ENCODE measurements at regions not wholly inside any gene's neighbourhood (a gene's known extent, or its start where the extent isn't known, plus 50 kb on each side); places are given as distances from the start of the nearest gene placed in this dataset.

GRCh38 chr4:58871509-58871908 is 1761.3 kb upstream of the IGFBP7 start:
- POLR2A ChIA-PET = no interaction called here
- Mint-ChIP-seq H3K9me3 (peaks cover 3% of the 10 kb centered on the region), H3K36me3 (ENCODE audit: low read depth) (no peaks in the 10 kb centered on the region), H3K4me3 (no peak overlapping the region), H3K27me3 (no peaks in the 10 kb centered on the region), H3K27ac (no peak overlapping the region), H3K4me1 (ENCODE audit: low read depth) (no peaks in the 10 kb centered on the region)
- Histone ChIP-seq H3K27me3 (ENCODE audit: control insufficient read depth in 1 of 2, insufficient read depth in 2 of 2, low read length in 2 of 2) (no peaks in the 10 kb centered on the region), H3K27ac (ENCODE audit: low read depth in 1 of 2, low read length in 2 of 2) (no peak overlapping the region), H3K9me3 (ENCODE audit: control insufficient read depth in 1 of 2, insufficient read depth in 1 of 2, low read length in 2 of 2) (peaks cover 0 to 5% of the 10 kb centered on the region in 2 experiments), H3K4me1 (ENCODE audit: insufficient read depth, low read length) (no peaks in the 10 kb centered on the region), H3K36me3 (ENCODE audit: insufficient read depth, low read length) (no peaks in the 10 kb centered on the region), H3K4me3 (ENCODE audit: low read length) (no peak overlapping the region)
- CTCF ChIA-PET = no interaction called here
- ATAC-seq (ENCODE audit: poor library complexity) = no peak
- DNase-seq = no peak
- intact Hi-C loops (cut with DNase I, micrococcal nuclease) = no loop called here
- TF ChIP-seq, protein P1, sequence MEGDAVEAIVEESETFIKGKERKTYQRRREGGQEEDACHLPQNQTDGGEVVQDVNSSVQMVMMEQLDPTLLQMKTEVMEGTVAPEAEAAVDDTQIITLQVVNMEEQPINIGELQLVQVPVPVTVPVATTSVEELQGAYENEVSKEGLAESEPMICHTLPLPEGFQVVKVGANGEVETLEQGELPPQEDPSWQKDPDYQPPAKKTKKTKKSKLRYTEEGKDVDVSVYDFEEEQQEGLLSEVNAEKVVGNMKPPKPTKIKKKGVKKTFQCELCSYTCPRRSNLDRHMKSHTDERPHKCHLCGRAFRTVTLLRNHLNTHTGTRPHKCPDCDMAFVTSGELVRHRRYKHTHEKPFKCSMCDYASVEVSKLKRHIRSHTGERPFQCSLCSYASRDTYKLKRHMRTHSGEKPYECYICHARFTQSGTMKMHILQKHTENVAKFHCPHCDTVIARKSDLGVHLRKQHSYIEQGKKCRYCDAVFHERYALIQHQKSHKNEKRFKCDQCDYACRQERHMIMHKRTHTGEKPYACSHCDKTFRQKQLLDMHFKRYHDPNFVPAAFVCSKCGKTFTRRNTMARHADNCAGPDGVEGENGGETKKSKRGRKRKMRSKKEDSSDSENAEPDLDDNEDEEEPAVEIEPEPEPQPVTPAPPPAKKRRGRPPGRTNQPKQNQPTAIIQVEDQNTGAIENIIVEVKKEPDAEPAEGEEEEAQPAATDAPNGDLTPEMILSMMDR (IDR thresholded peaks at IDR 0.05) = no peak

- no peak overlapping the region for H3K27ac ChIP-seq (ENCODE audit: low read depth in 1 of 2, low read length in 2 of 2)
- H3K27ac Mint-ChIP-seq = no peak overlapping the region
- H3K9me3 Mint-ChIP-seq = peaks cover 12% of the 10 kb centered on the region
- intact Hi-C loops (cut with DNase I, micrococcal nuclease) = no loop called here
- H3K27me3 ChIP-seq (ENCODE audit: control insufficient read depth in 1 of 2, insufficient read depth in 2 of 2, low read length in 2 of 2) = no peaks in the 10 kb centered on the region
- H3K4me1 ChIP-seq (ENCODE audit: insufficient read depth, low read length) = no peaks in the 10 kb centered on the region
- POLR2A ChIA-PET = no interaction called here
- no peaks in the 10 kb centered on the region for H3K36me3 ChIP-seq (ENCODE audit: insufficient read depth, low read length)
- H3K4me1 Mint-ChIP-seq (ENCODE audit: low read depth) = no peaks in the 10 kb centered on the region
- TF ChIP-seq, protein P1 (IDR thresholded peaks at IDR 0.05) = no peak
- H3K4me3 Mint-ChIP-seq = no peak overlapping the region
- DNase-seq (no peak), ATAC-seq (ENCODE audit: poor library complexity) (no peak)
- no peak overlapping the region for H3K4me3 ChIP-seq (ENCODE audit: low read length)
- no peaks in the 10 kb centered on the region for H3K27me3 Mint-ChIP-seq
- peaks cover 0 to 3% of the 10 kb centered on the region in 2 experiments for H3K9me3 ChIP-seq (ENCODE audit: control insufficient read depth in 1 of 2, insufficient read depth in 1 of 2, low read length in 2 of 2)
- no peaks in the 10 kb centered on the region for H3K36me3 Mint-ChIP-seq (ENCODE audit: low read depth)
- CTCF ChIA-PET = no interaction called here
These were observed 1738.8 kb upstream of the IGFBP7 start for GRCh38 chr4:58849026-58849425.

- no peaks in the 10 kb centered on the region for H3K4me1 Mint-ChIP-seq (ENCODE audit: low read depth)
- Histone ChIP-seq H3K4me3 (ENCODE audit: low read length) (no peak overlapping the region), H3K4me1 (ENCODE audit: insufficient read depth, low read length) (no peaks in the 10 kb centered on the region), H3K27me3 (ENCODE audit: control insufficient read depth in 1 of 2, insufficient read depth in 2 of 2, low read length in 2 of 2) (no peaks in the 10 kb centered on the region), H3K36me3 (ENCODE audit: insufficient read depth, low read length) (no peaks in the 10 kb centered on the region), H3K9me3 (ENCODE audit: control insufficient read depth in 1 of 2, insufficient read depth in 1 of 2, low read length in 2 of 2) (peaks cover 0 to 7% of the 10 kb centered on the region in 2 experiments), H3K27ac (ENCODE audit: low read depth in 1 of 2, low read length in 2 of 2) (no peak overlapping the region)
- TF ChIP-seq, protein P1 (IDR thresholded peaks at IDR 0.05) = no peak
- intact Hi-C loops (cut with DNase I, micrococcal nuclease) = no loop called here
- no peak overlapping the region for H3K27ac Mint-ChIP-seq
- ChIA-PET POLR2A (no interaction called here), CTCF (no interaction called here)
- no peaks in the 10 kb centered on the region for H3K27me3 Mint-ChIP-seq
- no peaks in the 10 kb centered on the region for H3K36me3 Mint-ChIP-seq (ENCODE audit: low read depth)
- DNase-seq (no peak), ATAC-seq (ENCODE audit: poor library complexity) (no peak)
- H3K9me3 Mint-ChIP-seq = peaks cover 17% of the 10 kb centered on the region
- H3K4me3 Mint-ChIP-seq = no peak overlapping the region
These were observed 1733.3 kb upstream of the IGFBP7 start for GRCh38 chr4:58843455-58843854.

All from CD4-positive, alpha-beta T cell (primary cell).